Cardiac fibroblast (primary cell): ENCODE measurements at regions not wholly inside any gene's neighbourhood (a gene's known extent, or its start where the extent isn't known, plus 50 kb on each side); places are given as distances from the start of the nearest gene placed in this dataset.

ENCODE experiments used
- DNase-seq, 2 donors: peaks; one replicate each; pipeline versions ENCODE4 v3.0.0 to v3.0.0-alpha.2; 2010; ENCODE audit warnings: low read depth in 2 of 2
- H3K4me3 ChIP-seq, 2 donors: replicated peaks in 1 of 2; 1 replicate in 1 of 2; 2 replicates in 1 of 2; pipeline ENCODE4 v1.5.1; 2011; ENCODE audit warnings: low read depth in 2 of 2, low read length in 2 of 2, mild to moderate bottlenecking in 2 of 2, moderate library complexity in 1 of 2
- TF ChIP-seq, protein P1 (sequence below): IDR thresholded peaks from one replicate; pipeline ENCODE4 v1.5.1; 2011; ENCODE audit warnings: low read depth, mild to moderate bottlenecking, low read length, inconsistent platforms

DNA sequence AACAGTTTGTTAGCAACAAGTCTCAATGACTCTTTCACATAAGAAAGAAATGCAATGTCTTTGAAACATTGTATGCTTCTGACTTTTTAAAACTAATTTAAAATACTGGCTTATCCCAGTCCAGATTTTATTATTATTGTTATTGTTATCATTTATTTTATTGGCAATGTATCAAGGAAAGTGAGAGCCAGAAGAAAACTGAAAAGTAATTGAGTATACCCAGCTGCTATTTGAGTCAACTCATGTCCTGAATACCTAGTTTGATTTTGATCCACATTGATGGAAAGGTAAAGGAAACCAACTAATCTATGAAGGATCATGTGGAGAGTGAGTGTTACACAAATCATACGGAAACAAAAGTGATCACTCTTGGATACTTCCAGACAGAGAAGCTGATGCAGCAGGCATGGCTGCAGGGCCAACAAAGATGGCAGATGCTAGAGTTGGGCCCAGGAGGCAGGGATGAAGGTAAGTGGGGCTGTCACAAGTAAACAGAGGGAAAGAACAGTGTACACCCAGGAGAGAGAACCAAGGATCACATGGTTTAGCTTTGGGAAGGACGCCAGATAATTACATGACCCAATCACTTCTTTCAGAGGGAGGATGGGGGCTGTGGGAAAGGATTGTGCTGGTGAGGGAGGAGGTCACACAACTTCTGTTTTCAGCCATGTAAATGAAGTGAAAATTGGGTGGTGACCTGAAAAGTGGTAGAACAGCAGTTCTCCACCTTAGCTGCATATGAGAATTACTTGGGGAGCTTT, 179.2 kb upstream of the NAMPT start:
- TF ChIP-seq, protein P1, sequence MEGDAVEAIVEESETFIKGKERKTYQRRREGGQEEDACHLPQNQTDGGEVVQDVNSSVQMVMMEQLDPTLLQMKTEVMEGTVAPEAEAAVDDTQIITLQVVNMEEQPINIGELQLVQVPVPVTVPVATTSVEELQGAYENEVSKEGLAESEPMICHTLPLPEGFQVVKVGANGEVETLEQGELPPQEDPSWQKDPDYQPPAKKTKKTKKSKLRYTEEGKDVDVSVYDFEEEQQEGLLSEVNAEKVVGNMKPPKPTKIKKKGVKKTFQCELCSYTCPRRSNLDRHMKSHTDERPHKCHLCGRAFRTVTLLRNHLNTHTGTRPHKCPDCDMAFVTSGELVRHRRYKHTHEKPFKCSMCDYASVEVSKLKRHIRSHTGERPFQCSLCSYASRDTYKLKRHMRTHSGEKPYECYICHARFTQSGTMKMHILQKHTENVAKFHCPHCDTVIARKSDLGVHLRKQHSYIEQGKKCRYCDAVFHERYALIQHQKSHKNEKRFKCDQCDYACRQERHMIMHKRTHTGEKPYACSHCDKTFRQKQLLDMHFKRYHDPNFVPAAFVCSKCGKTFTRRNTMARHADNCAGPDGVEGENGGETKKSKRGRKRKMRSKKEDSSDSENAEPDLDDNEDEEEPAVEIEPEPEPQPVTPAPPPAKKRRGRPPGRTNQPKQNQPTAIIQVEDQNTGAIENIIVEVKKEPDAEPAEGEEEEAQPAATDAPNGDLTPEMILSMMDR, result no peak
- no peak for DNase-seq
- no peak overlapping the region for H3K4me3 ChIP-seq

DNA sequence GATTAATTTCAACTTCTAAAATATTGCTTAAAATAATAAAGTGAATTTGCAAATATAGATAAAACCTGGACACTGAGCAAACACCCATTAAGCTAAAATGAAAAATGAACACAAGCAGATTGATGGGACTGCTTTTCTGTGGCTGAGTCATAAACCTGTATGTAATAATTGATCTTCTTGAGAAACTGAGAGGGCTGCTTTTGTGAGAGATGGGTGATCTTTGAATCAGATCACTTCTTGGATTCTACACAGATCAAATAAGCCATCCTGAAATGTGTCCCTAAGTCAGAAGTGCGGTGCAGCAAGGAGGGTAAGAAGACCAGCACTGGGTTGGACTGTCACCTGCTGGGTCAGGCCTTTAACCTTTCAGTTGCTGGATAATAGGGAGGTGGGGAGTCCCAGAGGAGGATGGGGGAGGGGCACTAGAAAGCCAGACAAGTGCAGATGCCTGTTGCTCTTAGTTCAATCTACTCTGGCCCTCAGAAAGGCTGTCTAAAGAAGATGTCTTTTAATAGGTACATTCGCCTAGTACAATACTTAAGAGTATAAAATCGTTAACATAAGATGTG, 178.2 kb upstream of the NAMPT start:
- no peak for DNase-seq
- H3K4me3 ChIP-seq, result no peak overlapping the region
- TF ChIP-seq, protein P1, result no peak

DNA sequence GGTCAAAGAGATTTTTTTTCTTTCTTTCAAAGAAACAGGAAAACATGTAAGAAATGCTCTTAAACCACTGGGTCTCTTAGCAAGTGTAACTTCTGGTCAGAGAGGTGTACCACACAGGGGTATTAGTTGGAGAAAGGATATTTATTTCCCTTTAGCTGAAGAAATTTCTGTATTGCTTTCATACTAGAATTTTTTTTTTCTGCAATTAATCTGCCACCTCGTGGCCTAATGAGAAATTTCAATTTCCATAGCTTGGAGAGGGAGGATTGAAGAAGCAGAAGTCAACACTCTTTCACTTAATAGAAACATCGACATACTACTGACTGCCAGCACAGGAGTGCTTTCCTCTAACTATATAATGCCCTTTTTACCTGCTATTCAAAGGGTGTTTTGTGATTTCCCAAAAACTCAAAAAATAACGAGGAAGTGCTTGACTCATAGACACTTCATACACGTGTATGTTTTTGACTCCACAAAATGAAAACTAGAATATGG, 177.6 kb upstream of the NAMPT start:
- no peak overlapping the region for H3K4me3 ChIP-seq
- peak; percentile 75 to 77 for DNase-seq
- TF ChIP-seq, protein P1, result peak; percentile 34

DNA sequence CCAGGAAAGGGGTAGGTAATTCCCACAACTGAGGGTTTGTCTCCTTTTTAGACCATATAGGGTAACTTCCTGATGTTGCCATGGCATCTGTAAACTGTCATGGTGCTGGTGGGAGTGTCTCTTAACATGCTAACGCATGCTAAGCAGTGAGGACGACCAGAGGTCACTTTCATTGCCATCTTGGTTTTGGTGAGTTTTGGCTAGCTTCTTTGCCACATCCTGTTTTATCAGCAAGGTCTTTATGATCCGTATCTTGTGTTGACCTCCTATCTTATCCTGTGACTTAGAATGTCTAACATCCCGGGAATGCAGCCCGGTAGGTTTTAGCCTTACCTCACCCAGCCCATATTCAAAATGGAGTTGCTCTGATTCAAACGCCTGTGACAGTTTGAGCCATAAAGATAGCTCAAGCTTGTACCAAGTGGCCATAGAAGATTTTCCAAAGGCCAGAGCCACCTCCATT, 176.0 kb upstream of the NAMPT start:
- no peak overlapping the region for H3K4me3 ChIP-seq
- DNase-seq, result no peak

DNA sequence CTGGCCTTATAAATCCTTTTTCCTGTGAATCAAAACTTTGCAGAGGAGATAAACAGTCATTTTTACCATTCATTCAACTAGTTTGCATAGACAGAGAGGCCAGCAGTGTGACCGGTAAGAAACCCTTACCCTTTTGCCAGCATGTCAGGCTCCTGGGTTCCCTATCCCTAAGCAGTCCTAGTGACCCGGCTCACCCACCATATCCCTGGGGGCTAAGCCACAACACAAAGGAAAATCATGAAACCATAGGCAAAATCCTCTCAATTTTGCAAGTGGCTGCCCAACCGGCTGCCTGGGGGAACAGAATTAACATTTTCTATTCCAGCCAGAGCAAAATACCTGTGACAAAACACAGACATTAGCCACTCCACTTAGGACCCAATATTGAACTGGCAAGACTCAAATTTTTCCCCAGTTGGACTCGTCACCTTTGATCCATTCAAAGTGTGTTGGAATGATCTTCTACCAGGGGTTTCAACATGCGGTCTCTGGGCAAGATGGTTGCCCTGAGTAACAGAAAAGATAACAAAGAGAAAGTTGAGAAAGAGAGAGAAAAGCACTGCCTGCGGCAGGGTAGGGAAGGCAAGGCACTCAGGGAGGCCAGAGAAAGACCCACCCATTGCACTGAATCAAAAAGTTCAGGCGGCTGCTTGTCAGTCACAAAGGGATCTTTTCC, 174.8 kb upstream of the NAMPT start:
- no peak overlapping the region for H3K4me3 ChIP-seq
- TF ChIP-seq, protein P1, result no peak

More for the DNA sequence above, 176.0 kb upstream of the NAMPT start:
- TF ChIP-seq, protein P1, result no peak

DNA sequence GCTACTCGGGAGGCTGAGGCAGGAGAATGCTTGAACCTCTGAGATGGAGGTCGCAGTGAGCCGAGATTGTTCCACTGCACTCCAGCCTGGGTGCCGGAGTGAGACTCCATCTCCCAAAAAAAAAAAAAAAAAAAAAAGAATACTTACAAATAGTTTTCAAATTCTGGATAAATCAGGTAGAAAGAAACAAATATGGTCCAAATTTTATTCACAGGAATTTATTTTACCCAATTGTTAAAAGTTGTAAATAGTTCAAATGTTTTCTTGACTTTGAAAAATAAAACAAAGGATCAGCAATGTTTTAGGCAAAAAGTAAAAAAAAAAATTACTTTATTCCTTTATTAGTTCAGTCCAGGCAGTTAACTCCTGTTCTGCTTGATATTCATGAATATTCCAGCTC, 172.9 kb upstream of the NAMPT start:
- DNase-seq, result no peak
- no peak overlapping the region for H3K4me3 ChIP-seq
- TF ChIP-seq, protein P1, result no peak

More for the DNA sequence above, 174.8 kb upstream of the NAMPT start:
- DNase-seq, result no peak
